Peyer's patch (tissue), 4 donors: ENCODE measurements at regions not wholly inside any gene's neighbourhood (a gene's known extent, or its start where the extent isn't known, plus 50 kb on each side); places are given as distances from the start of the nearest gene placed in this dataset.
"Not testable (repeated sequence)": the region's sequence is repeated elsewhere in the genome, so short reads cannot be mapped to it uniquely, and the experiment has no call there.

Source experiments
- DNase-seq, 3 donors: peaks; one replicate each; pipeline ENCODE4 v3.0.0-alpha.2; 2017 to 2019
- H3K27ac ChIP-seq, 4 donors: fragments of 200-600 bp; sonication (generic); one replicate each; pipeline ENCODE4 v1.5.1; 2016 to 2019
- H3K27me3 ChIP-seq, 2 donors: fragments of 200-600 bp; sonication (generic); one replicate each; pipeline ENCODE4 v1.5.1; 2019
- H3K36me3 ChIP-seq, 3 donors: fragments of 200-600 bp; sonication (generic); one replicate each; pipeline ENCODE4 v1.5.1; 2016 to 2019
- H3K4me1 ChIP-seq, 4 donors: fragments of 200-600 bp; sonication (generic); one replicate each; pipeline ENCODE4 v1.5.1; 2016 to 2019
- H3K4me3 ChIP-seq, 4 donors: fragments of 200-600 bp; sonication (generic); 1 replicate in 3 of 4; 2 replicates in 1 of 4; pipeline ENCODE4 v1.5.1; 2016 to 2019; ENCODE audit warnings: mild to moderate bottlenecking in 1 of 4
- H3K9me3 ChIP-seq, 4 donors: fragments of 200-600 bp; sonication (generic); one replicate each; pipeline ENCODE4 v1.5.1; 2016 to 2019; ENCODE audit warnings: mild to moderate bottlenecking in 1 of 4
- CTCF ChIP-seq, 6 experiments: fragments of 450-650 bp in 4 of 6; fragments of 200-600 bp in 2 of 6; sonication (generic) in 1 of 6; IDR thresholded peaks; one replicate each; pipeline ENCODE4 v1.5.1; 2017 to 2019; ENCODE audit warnings: antibody characterized with exemption in 6 of 6, mild to moderate bottlenecking in 3 of 6, moderate library complexity in 1 of 6
- POLR2A ChIP-seq, 2 donors: fragments of 450-650 bp; IDR thresholded peaks; one replicate each; pipeline ENCODE4 v1.5.1; 2017; ENCODE audit warnings: antibody characterized with exemption in 2 of 2, mild to moderate bottlenecking in 2 of 2, moderate library complexity in 2 of 2

- H3K36me3 ChIP-seq: no peaks in the 10 kb centered on the region
- no peaks in the 10 kb centered on the region for H3K27me3 ChIP-seq
- DNase-seq: no peak
- TF ChIP-seq POLR2A (IDR thresholded peaks at IDR 0.05) (no peak), CTCF (IDR thresholded peaks at IDR 0.05) (no peak)
- no peak overlapping the region for H3K27ac ChIP-seq
- no peaks in the 10 kb centered on the region for H3K9me3 ChIP-seq
- no peak overlapping the region for H3K4me3 ChIP-seq
- no peaks in the 10 kb centered on the region for H3K4me1 ChIP-seq
These were observed 128.7 kb upstream of the ZC3H12C start for GRCh38 chr11:109964487-109964886.

- H3K27me3 ChIP-seq, H3K9me3 ChIP-seq, H3K4me3 ChIP-seq, DNase-seq, H3K36me3 ChIP-seq, H3K4me1 ChIP-seq, H3K27ac ChIP-seq: not testable (repeated sequence)
These were observed 127.7 kb upstream of the ZC3H12C start for GRCh38 chr11:109965445-109965844.

GRCh38 chr11:109965926-109966325 lies 127.3 kb upstream of the ZC3H12C start:
- not testable (repeated sequence) for H3K9me3 ChIP-seq, H3K36me3 ChIP-seq, H3K27me3 ChIP-seq, H3K27ac ChIP-seq, DNase-seq, H3K4me1 ChIP-seq, H3K4me3 ChIP-seq

- not testable (repeated sequence) for H3K4me1 ChIP-seq, DNase-seq, H3K4me3 ChIP-seq, H3K27me3 ChIP-seq, H3K36me3 ChIP-seq, H3K9me3 ChIP-seq, H3K27ac ChIP-seq
These were observed 126.1 kb upstream of the ZC3H12C start for GRCh38 chr11:109967136-109967535.

GRCh38 chr11:109968299-109968698 lies 124.9 kb upstream of the ZC3H12C start:
- DNase-seq: no peak
- Histone ChIP-seq H3K4me3 (no peak overlapping the region), H3K9me3 (no peaks in the 10 kb centered on the region), H3K4me1 (peaks cover 0 to 5% (median 0%) of the 10 kb centered on the region in 4 donors), H3K36me3 (no peaks in the 10 kb centered on the region), H3K27ac (no peak overlapping the region), H3K27me3 (no peaks in the 10 kb centered on the region)
- TF ChIP-seq POLR2A (IDR thresholded peaks at IDR 0.05) (no peak), CTCF (IDR thresholded peaks at IDR 0.05) (no peak)

GRCh38 chr11:109968781-109969180 lies 124.4 kb upstream of the ZC3H12C start:
- Histone ChIP-seq H3K4me1 (peaks cover 0 to 5% (median 0%) of the 10 kb centered on the region in 4 donors), H3K27ac (no peak overlapping the region), H3K9me3 (no peaks in the 10 kb centered on the region), H3K36me3 (no peaks in the 10 kb centered on the region), H3K27me3 (no peaks in the 10 kb centered on the region), H3K4me3 (no peak overlapping the region)
- DNase-seq: no peak
- no peak for TF ChIP-seq CTCF (IDR thresholded peaks at IDR 0.05)
- no peak for TF ChIP-seq POLR2A (IDR thresholded peaks at IDR 0.05)

GRCh38 chr11:109970516-109971183 lies 122.5 kb upstream of the ZC3H12C start:
- no peak for TF ChIP-seq POLR2A (IDR thresholded peaks at IDR 0.05)
- no peak for TF ChIP-seq CTCF (IDR thresholded peaks at IDR 0.05)
- DNase-seq: no peak
- no peaks in the 10 kb centered on the region for H3K27me3 ChIP-seq
- H3K9me3 ChIP-seq: no peaks in the 10 kb centered on the region
- H3K4me1 ChIP-seq: peaks cover 0 to 5% (median 0%) of the 10 kb centered on the region in 4 donors
- H3K27ac ChIP-seq: no peak overlapping the region
- H3K4me3 ChIP-seq: no peak overlapping the region
- no peaks in the 10 kb centered on the region for H3K36me3 ChIP-seq
